ENCODE measurements at regions not wholly inside any gene's neighbourhood (a gene's known extent, or its start where the extent isn't known, plus 50 kb on each side); places are given as distances from the start of the nearest gene placed in this dataset.

DNA sequence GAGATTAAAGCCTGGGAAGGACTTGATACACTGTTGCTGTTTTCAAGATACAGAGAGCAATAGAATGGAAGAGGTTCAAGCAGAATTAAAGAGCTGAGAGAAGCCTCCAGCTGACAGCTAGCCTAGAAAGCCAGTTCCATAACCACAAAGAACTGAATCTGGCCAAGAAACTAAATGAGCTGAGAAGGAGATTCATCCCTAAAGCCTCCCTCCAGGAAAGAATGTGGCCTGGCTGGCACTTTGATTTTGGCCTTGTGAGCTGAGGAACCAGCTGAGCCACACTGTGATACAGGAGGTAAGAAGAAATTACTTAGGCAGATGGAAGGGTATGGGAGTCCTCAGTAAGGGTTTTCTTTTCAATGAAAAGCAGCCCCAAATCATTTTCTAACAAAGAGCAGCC is 324.1 kb downstream of the PHF14 start:
- H3K27me3 ChIP-seq (ENCODE audit: control insufficient read depth in 4 of 4, insufficient read depth in 4 of 4, low read length in 3 of 4): no peaks in the 10 kb centered on the region
- no peak overlapping the region for H3K9ac ChIP-seq (ENCODE audit: low read depth in 1 of 2, low read length in 2 of 2)
- no peaks in the 10 kb centered on the region for H3K4me1 ChIP-seq (ENCODE audit: control insufficient read depth in 4 of 4, insufficient read depth in 4 of 4, low read length in 3 of 4)
- H3K9me3 ChIP-seq (ENCODE audit: control insufficient read depth in 4 of 4, low read length in 3 of 4): no peaks in the 10 kb centered on the region
- no peak overlapping the region for H3K4me3 ChIP-seq (ENCODE audit: low read depth in 1 of 3, low read length in 3 of 3)
- H3K27ac ChIP-seq (ENCODE audit: low read depth in 1 of 2, low read length in 2 of 2): no peak overlapping the region
- DNase-seq (ENCODE audit: low spot score): no peak
- no peak for TF ChIP-seq GABPA (IDR thresholded peaks at IDR 0.05 in 1 of 2, conservative IDR thresholded peaks at IDR 0.05 in 1 of 2)
- no peak for TF ChIP-seq HNF4A (conservative IDR thresholded peaks at IDR 0.05)
- TF ChIP-seq SP1 (IDR thresholded peaks at IDR 0.05): no peak
- TF ChIP-seq, protein P1, sequence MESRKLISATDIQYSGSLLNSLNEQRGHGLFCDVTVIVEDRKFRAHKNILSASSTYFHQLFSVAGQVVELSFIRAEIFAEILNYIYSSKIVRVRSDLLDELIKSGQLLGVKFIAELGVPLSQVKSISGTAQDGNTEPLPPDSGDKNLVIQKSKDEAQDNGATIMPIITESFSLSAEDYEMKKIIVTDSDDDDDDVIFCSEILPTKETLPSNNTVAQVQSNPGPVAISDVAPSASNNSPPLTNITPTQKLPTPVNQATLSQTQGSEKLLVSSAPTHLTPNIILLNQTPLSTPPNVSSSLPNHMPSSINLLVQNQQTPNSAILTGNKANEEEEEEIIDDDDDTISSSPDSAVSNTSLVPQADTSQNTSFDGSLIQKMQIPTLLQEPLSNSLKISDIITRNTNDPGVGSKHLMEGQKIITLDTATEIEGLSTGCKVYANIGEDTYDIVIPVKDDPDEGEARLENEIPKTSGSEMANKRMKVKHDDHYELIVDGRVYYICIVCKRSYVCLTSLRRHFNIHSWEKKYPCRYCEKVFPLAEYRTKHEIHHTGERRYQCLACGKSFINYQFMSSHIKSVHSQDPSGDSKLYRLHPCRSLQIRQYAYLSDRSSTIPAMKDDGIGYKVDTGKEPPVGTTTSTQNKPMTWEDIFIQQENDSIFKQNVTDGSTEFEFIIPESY (IDR thresholded peaks at IDR 0.05): no peak
- TF ChIP-seq NR2F2 (IDR thresholded peaks at IDR 0.05): no peak
- no peak for TF ChIP-seq YY1 (IDR thresholded peaks at IDR 0.05)
- TF ChIP-seq RAD21 (IDR thresholded peaks at IDR 0.05): no peak
- TF ChIP-seq FOXA2 (IDR thresholded peaks at IDR 0.05): no peak
- no peak for TF ChIP-seq HNF4G (IDR thresholded peaks at IDR 0.05)
- no peak for TF ChIP-seq TAF1 (conservative IDR thresholded peaks at IDR 0.05)
- TF ChIP-seq RXRA (IDR thresholded peaks at IDR 0.05): no peak
- TF ChIP-seq, protein P2, sequence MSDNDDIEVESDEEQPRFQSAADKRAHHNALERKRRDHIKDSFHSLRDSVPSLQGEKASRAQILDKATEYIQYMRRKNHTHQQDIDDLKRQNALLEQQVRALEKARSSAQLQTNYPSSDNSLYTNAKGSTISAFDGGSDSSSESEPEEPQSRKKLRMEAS (IDR thresholded peaks at IDR 0.05): no peak
- TF ChIP-seq, protein P3, sequence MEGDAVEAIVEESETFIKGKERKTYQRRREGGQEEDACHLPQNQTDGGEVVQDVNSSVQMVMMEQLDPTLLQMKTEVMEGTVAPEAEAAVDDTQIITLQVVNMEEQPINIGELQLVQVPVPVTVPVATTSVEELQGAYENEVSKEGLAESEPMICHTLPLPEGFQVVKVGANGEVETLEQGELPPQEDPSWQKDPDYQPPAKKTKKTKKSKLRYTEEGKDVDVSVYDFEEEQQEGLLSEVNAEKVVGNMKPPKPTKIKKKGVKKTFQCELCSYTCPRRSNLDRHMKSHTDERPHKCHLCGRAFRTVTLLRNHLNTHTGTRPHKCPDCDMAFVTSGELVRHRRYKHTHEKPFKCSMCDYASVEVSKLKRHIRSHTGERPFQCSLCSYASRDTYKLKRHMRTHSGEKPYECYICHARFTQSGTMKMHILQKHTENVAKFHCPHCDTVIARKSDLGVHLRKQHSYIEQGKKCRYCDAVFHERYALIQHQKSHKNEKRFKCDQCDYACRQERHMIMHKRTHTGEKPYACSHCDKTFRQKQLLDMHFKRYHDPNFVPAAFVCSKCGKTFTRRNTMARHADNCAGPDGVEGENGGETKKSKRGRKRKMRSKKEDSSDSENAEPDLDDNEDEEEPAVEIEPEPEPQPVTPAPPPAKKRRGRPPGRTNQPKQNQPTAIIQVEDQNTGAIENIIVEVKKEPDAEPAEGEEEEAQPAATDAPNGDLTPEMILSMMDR (IDR thresholded peaks at IDR 0.05; ENCODE audit: low read depth, low read length, missing input control): no peak
- no peak for TF ChIP-seq JUND (IDR thresholded peaks at IDR 0.05)
- TF ChIP-seq EGR1 (IDR thresholded peaks at IDR 0.05; ENCODE audit: low read depth in 2 of 2): no peak
- H3K36me3 ChIP-seq (ENCODE audit: control insufficient read depth in 4 of 4, insufficient read depth in 3 of 4, low read depth in 1 of 4, low read length in 3 of 4): no peaks in the 10 kb centered on the region

DNA sequence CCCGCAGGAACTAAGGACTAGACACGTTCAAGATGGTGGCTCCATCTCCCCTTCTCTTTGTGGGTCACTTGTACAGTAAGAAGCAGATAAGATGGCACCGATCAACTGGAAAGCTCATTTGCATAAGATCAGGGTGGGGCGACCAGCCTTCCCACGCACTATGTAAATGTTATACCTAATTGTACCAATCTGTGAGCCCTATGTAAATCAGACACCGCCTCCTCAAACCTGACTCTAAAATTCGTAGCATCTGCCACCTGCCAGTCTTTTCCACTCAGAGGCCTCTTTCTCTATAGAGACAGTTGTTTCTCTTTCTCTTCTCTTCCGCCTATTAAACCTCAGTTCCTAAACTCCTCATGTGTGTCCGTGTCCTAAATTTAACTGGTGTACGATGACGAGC is 324.5 kb downstream of the PHF14 start:
- H3K36me3 ChIP-seq (ENCODE audit: control insufficient read depth in 4 of 4, insufficient read depth in 3 of 4, low read depth in 1 of 4, low read length in 3 of 4): no peaks in the 10 kb centered on the region
- H3K4me3 ChIP-seq (ENCODE audit: low read depth in 1 of 3, low read length in 3 of 3): no peak overlapping the region
- WGBS: 92% methylated on average over 11 of the region's 11 CpGs
- no peak overlapping the region for H3K9ac ChIP-seq (ENCODE audit: low read depth in 1 of 2, low read length in 2 of 2)
- H3K27me3 ChIP-seq (ENCODE audit: control insufficient read depth in 4 of 4, insufficient read depth in 4 of 4, low read length in 3 of 4): no peaks in the 10 kb centered on the region
- no peaks in the 10 kb centered on the region for H3K4me1 ChIP-seq (ENCODE audit: control insufficient read depth in 4 of 4, insufficient read depth in 4 of 4, low read length in 3 of 4)
- TF ChIP-seq, protein P4, sequence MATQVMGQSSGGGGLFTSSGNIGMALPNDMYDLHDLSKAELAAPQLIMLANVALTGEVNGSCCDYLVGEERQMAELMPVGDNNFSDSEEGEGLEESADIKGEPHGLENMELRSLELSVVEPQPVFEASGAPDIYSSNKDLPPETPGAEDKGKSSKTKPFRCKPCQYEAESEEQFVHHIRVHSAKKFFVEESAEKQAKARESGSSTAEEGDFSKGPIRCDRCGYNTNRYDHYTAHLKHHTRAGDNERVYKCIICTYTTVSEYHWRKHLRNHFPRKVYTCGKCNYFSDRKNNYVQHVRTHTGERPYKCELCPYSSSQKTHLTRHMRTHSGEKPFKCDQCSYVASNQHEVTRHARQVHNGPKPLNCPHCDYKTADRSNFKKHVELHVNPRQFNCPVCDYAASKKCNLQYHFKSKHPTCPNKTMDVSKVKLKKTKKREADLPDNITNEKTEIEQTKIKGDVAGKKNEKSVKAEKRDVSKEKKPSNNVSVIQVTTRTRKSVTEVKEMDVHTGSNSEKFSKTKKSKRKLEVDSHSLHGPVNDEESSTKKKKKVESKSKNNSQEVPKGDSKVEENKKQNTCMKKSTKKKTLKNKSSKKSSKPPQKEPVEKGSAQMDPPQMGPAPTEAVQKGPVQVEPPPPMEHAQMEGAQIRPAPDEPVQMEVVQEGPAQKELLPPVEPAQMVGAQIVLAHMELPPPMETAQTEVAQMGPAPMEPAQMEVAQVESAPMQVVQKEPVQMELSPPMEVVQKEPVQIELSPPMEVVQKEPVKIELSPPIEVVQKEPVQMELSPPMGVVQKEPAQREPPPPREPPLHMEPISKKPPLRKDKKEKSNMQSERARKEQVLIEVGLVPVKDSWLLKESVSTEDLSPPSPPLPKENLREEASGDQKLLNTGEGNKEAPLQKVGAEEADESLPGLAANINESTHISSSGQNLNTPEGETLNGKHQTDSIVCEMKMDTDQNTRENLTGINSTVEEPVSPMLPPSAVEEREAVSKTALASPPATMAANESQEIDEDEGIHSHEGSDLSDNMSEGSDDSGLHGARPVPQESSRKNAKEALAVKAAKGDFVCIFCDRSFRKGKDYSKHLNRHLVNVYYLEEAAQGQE (IDR thresholded peaks at IDR 0.05): no peak
- TF ChIP-seq, protein P2 (IDR thresholded peaks at IDR 0.05): no peak
- no peak for TF ChIP-seq GABPA (IDR thresholded peaks at IDR 0.05 in 1 of 2, conservative IDR thresholded peaks at IDR 0.05 in 1 of 2)
- TF ChIP-seq HNF4G (IDR thresholded peaks at IDR 0.05): no peak
- TF ChIP-seq EGR1 (IDR thresholded peaks at IDR 0.05; ENCODE audit: low read depth in 2 of 2): no peak
- no peak overlapping the region for H3K27ac ChIP-seq (ENCODE audit: low read depth in 1 of 2, low read length in 2 of 2)
- no peaks in the 10 kb centered on the region for H3K9me3 ChIP-seq (ENCODE audit: control insufficient read depth in 4 of 4, low read length in 3 of 4)
- no peak for DNase-seq (ENCODE audit: low spot score)

Data from liver (tissue), 8 donors.